ENCODE measurements at regions not wholly inside any gene's neighbourhood (a gene's known extent, or its start where the extent isn't known, plus 50 kb on each side); places are given as distances from the start of the nearest gene placed in this dataset.

DNA sequence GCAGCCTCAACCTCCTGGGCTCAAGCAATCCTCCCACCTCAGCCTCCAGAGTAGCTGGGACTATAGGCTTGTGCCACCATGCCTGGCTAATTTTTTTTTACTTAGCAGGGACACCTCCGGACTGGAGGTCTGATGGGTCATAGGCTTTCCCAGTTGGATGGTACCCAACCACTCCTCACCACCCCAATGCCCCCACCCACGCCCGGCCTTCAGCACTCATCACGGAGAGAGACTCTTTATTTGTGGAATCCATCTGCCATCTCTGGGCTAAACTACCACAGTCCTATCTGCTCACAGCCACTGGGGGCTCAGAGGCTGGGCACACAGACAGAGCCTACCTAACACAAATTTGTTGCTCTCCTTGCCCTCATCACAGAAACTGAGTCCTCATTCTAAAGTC lies 58.3 kb upstream of the STXBP1 start:
- H3K27ac ChIP-seq = peak overlapping the region; percentile 97
- no peaks in the 10 kb centered on the region for H3K36me3 ChIP-seq
- intact Hi-C loops (cut with DNase I) = no loop called here
- no peak for DNase-seq (ENCODE audit: extremely low spot score in 2 of 2)
- no peak for TF ChIP-seq POLR2A (IDR thresholded peaks at IDR 0.05)
- TF ChIP-seq, protein P1, sequence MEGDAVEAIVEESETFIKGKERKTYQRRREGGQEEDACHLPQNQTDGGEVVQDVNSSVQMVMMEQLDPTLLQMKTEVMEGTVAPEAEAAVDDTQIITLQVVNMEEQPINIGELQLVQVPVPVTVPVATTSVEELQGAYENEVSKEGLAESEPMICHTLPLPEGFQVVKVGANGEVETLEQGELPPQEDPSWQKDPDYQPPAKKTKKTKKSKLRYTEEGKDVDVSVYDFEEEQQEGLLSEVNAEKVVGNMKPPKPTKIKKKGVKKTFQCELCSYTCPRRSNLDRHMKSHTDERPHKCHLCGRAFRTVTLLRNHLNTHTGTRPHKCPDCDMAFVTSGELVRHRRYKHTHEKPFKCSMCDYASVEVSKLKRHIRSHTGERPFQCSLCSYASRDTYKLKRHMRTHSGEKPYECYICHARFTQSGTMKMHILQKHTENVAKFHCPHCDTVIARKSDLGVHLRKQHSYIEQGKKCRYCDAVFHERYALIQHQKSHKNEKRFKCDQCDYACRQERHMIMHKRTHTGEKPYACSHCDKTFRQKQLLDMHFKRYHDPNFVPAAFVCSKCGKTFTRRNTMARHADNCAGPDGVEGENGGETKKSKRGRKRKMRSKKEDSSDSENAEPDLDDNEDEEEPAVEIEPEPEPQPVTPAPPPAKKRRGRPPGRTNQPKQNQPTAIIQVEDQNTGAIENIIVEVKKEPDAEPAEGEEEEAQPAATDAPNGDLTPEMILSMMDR (IDR thresholded peaks at IDR 0.05) = no peak
- no peak for TF ChIP-seq POLR2AphosphoS5 (IDR thresholded peaks at IDR 0.05; ENCODE audit: insufficient read depth in 1 of 2, low read depth in 1 of 2)
- no peak overlapping the region for H3K4me3 ChIP-seq
- no peaks in the 10 kb centered on the region for H3K27me3 ChIP-seq
- H3K4me1 ChIP-seq = peaks cover 91% of the 10 kb centered on the region
- no peaks in the 10 kb centered on the region for H3K9me3 ChIP-seq

DNA sequence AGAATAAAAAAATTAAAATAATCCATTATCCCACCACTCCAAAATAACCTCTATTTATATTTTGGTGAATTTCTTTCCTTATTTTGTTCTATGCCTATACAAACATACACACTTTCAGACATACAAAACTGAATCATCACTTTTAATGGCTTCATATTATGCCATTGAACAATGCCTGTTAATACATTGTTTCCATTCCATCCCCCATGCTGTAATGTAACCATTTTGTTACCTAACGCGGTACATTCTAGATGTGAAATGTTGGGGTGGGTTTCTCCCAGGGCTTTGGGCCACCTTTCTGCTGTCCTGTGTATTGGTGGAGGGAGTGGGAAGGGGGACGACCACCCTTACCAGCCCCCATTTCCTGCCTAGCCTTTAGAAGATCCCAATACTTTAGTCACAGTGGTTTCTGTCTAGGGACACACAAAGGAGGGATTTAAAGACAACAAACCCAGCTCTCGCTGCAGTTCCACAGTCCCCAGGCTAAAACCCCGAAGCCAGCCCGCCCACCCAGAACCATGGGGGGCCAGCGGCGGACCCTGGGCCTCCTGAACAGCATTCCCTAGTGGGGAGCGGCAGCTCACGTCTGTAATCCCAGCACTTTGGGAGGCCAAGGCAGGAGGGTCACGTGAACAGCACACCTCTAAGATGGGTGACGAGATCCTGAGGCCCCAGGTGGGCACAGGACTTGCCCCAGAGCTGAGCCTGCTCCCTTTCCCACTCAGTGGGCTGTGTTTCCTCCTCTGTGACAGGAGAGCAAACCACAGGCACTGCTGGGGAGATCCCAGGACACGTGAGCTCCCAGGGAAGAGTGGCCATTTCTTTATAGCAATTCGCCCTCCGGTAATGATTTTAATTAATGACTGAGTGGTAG lies 56.9 kb upstream of the STXBP1 start:
- Histone ChIP-seq H3K27me3 (no peaks in the 10 kb centered on the region), H3K36me3 (peaks cover 0 to 6% of the 10 kb centered on the region in 2 donors), H3K27ac (peak overlapping the region; percentile 97), H3K9me3 (no peaks in the 10 kb centered on the region), H3K4me3 (peak overlapping the region in 1 of 2 donors; percentile 7), H3K4me1 (peaks cover 91% of the 10 kb centered on the region)
- intact Hi-C loops (cut with DNase I) = no loop called here
- TF ChIP-seq, protein P1 (IDR thresholded peaks at IDR 0.05) = no peak
- TF ChIP-seq POLR2AphosphoS5 (IDR thresholded peaks at IDR 0.05; ENCODE audit: insufficient read depth in 1 of 2, low read depth in 1 of 2) = no peak
- no peak for TF ChIP-seq POLR2A (IDR thresholded peaks at IDR 0.05)
- no peak for DNase-seq (ENCODE audit: extremely low spot score in 2 of 2)

DNA sequence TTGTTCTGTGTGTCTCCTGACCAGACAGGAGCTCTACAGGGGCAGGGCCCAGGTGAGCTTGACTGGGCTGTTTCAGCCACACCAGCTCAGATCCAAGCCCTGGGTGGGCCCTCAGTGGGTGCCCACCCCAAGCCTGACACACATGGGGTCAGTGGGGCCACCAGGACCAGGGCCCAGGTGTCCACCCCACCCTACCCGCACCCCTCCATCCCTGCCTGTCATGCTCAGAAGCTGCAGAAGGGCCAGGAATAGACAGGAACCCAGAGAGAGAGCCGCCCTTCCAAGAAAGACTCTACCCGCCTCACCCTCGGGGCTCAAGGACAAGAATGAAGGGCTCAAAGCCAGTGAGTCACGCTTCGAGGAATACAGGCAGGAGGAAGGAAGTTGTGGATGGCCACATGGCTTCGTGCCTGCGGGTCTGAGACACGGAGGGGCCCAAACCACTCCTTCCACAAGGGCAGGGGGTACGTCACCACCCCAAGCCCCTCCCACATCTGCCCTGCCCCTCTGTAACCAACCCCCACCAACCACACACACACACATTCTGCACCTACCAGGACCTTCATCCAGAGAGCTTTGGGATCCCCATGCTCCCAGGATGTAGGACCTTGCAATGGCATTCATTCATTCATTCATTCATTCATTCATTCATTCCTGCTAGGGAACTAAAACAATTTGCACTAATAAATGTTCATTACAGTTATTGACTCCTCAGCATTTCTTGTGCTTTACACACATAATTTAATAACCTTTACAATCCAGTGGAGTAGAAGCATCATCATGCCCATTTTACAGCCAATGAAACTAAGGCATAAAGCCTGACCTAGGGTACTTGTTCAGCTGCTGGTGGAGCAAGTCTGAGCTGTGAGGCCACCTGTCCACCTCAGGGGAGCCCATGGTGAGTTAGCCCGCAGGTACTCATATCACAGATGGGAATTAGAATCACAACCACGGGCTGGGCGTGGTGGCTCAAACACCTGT lies 55.9 kb upstream of the STXBP1 start:
- Histone ChIP-seq H3K4me3 (peak overlapping the region in 1 of 2 donors; percentile 7), H3K4me1 (peaks cover 91% of the 10 kb centered on the region), H3K27me3 (no peaks in the 10 kb centered on the region), H3K9me3 (no peaks in the 10 kb centered on the region), H3K27ac (peak overlapping the region; percentile 97), H3K36me3 (peaks cover 0 to 12% of the 10 kb centered on the region in 2 donors)
- TF ChIP-seq, protein P1 (IDR thresholded peaks at IDR 0.05) = no peak
- no peak for TF ChIP-seq POLR2A (IDR thresholded peaks at IDR 0.05)
- peak; percentile 35 to 85 for TF ChIP-seq POLR2AphosphoS5 (IDR thresholded peaks at IDR 0.05; ENCODE audit: insufficient read depth in 1 of 2, low read depth in 1 of 2)
- intact Hi-C loops (cut with DNase I) = no loop called here
- no peak for DNase-seq (ENCODE audit: extremely low spot score in 2 of 2)

DNA sequence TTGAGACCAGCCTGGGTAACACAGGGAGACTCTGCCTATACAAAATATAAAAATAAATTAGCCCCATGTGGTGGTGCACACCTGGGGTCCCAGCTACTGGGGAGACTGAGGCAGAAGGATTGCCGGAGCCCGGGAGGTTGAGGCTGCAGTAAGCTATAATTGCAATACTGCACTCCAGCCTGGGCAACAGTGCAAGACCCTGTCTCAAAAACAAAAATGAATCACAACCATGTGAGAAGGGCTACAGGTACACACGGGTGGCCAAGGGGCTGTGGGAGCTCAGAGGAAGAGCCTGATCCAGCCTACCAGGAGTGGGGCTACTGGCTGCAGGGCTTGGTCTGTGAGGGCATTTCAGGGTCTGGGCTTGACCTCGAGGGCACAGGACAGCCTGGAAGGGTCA lies 55.2 kb upstream of the STXBP1 start:
- TF ChIP-seq POLR2A (IDR thresholded peaks at IDR 0.05) = no peak
- no peak for TF ChIP-seq POLR2AphosphoS5 (IDR thresholded peaks at IDR 0.05; ENCODE audit: insufficient read depth in 1 of 2, low read depth in 1 of 2)
- TF ChIP-seq, protein P1 (IDR thresholded peaks at IDR 0.05) = no peak
- intact Hi-C loops (cut with DNase I) = no loop called here
- DNase-seq (ENCODE audit: extremely low spot score in 2 of 2) = no peak
- H3K36me3 ChIP-seq = peaks cover 0 to 12% of the 10 kb centered on the region in 2 donors
- peak overlapping the region; percentile 97 for H3K27ac ChIP-seq
- no peaks in the 10 kb centered on the region for H3K27me3 ChIP-seq
- H3K4me3 ChIP-seq = peak overlapping the region in 1 of 2 donors; percentile 3
- H3K9me3 ChIP-seq = no peaks in the 10 kb centered on the region
- peaks cover 91% of the 10 kb centered on the region for H3K4me1 ChIP-seq

Measured in vagina (tissue), 2 donors.